Motor neuron (in vitro differentiated cells): ENCODE measurements at regions not wholly inside any gene's neighbourhood (a gene's known extent, or its start where the extent isn't known, plus 50 kb on each side); places are given as distances from the start of the nearest gene placed in this dataset.
"Not testable (repeated sequence)": the region's sequence is repeated elsewhere in the genome, so short reads cannot be mapped to it uniquely, and the experiment has no call there.

ENCODE experiments used
- ATAC-seq, 8 experiments: fragments of 200-7000 bp; cut with Tn5 transposase; replicated peaks in 6 of 8; 2 replicates each; pipeline ENCODE4 v1.8.0; 2021; ENCODE audit warnings: mild to moderate bottlenecking in 8 of 8, moderate library complexity in 8 of 8
- H3K27ac ChIP-seq, 2 donors: fragments of 250-450 bp; sonication (Bioruptor Pico); 2 replicates each; pipeline ENCODE4 v1.9.0; 2021; ENCODE audit warnings: antibody characterized with exemption in 2 of 2, mild to moderate bottlenecking in 2 of 2, moderate library complexity in 1 of 2
- H3K4me1 ChIP-seq, 2 donors: fragments of 250-450 bp; sonication (Bioruptor Pico); replicated peaks in 1 of 2; 2 replicates each; pipeline ENCODE4 v1.6.1; 2021; ENCODE audit warnings: antibody characterized with exemption in 2 of 2, mild to moderate bottlenecking in 2 of 2, moderate library complexity in 1 of 2
- H3K4me3 ChIP-seq, 5 donors: fragments of 250-450 bp; sonication (Bioruptor Pico); 2 replicates each; pipeline ENCODE4 v1.9.0; 2021; ENCODE audit warnings: antibody characterized with exemption in 5 of 5, mild to moderate bottlenecking in 5 of 5, moderate library complexity in 4 of 5
- WGBS, 10 experiments: fragments of 450-650 bp; shearing (Covaris generic); methylation state at CpG; one replicate each; pipeline ENCODE4 v1.0.0; 2022; 5-methylcytosine and 5-hydroxymethylcytosine counted together
- in situ Hi-C, 9 experiments: fragments of 400-800 bp; cut with MboI; loops; one replicate each; pipeline ENCODE4 v1.15.0; 2021; ENCODE audit warnings: low sequenced_read_pairs in 9 of 9, low pct_unique_long_range_greater_than_20kb in 2 of 9; ENCODE audit not compliant: unreplicated experiment in 9 of 9

DNA sequence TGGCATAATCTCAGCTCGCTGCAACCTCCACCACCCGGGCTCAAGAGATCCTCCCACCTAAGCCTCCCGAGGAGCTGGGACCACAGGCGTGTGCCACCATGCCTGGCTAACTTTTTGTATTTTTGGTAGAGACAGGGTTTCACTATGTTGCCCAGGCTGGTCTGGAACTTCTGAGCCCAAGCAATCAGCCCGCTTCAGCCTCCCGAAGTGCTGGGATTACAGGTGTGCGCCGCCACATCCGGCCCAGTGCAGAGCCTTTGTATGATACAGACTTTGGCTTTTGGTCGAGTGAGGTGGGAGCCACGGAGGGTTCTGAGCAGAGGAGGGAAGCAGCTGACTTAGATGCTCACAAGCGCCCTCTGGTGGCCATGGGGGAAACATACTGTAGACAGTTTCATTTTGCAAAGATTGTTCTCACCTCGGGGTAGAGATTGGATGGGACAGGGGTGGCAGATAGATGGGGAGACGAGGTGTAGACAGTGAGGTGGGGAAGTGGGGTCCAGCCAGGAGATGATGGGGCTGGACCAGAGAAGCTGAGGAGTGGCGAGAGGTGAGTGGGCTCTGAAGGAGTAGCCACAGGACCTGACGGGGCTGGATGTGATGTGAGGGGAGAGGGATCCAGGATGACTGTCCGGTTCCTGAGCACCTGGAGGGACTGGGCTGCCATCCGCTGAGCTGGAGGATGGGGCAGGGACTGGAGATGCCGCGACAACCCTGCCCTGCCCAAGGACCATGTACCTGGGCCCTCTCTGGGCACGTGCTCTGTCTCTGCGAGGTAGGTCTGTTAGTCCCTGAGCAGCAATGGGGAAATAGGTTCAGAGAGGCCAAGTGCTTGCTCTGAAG lies 105.1 kb downstream of the CRLF3 start:
- peak; percentile 52 to 73 (median 60) for ATAC-seq
- 17 to 100% (median 83%) methylated on average over 1 to 4 of the region's 22 CpGs; no CpG with 5 or more reads in 6 of the 10 experiments for whole genome bisulfite sequencing, 10 experiments
- H3K4me3 ChIP-seq, H3K4me1 ChIP-seq, H3K27ac ChIP-seq, in situ Hi-C loops: not testable (repeated sequence)

DNA sequence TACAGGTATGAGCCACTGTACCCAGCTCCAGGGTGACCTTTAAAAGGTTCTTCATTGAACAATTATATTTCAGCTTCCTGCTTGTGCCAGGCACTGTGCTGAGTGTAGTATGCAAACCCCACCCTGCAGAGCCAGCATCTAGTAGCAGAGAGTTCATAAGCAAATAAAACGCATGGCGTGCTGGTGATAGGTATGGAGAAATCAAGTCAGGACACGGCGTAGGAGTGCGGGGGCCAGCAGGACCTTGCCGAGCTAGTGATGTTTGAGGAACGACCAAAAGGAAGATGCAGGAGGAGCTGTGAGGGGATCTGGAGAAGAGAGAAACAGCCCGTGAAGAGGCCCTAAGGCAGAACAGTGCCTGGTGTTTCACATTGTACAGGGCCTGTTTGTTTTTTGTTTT lies 105.8 kb downstream of the CRLF3 start:
- H3K27ac ChIP-seq, H3K4me1 ChIP-seq, ATAC-seq, in situ Hi-C loops, H3K4me3 ChIP-seq: not testable (repeated sequence)
- WGBS, 10 experiments: 90 to 100% (median 97%) methylated on average over 1 to 6 of the region's 8 CpGs; no CpG with 5 or more reads in 6 of the 10 experiments

DNA sequence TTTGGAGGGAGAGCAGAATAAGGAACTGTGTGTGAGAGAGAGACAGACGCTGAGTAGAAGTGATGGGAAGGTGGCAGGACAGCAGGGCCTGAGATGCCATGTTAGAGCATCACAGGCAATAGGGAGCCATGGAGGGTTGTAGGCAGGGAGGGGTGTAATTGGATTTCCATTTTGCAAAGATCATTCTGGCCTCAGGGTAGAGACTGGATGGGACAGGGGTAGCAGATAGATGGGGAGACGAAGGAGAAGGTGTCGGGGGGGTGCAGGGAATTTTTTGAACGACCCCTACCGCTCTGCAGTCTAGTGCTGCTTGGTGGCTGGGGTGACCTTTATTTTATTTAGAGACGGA lies 106.4 kb downstream of the CRLF3 start:
- H3K27ac ChIP-seq, H3K4me1 ChIP-seq, H3K4me3 ChIP-seq, ATAC-seq, in situ Hi-C loops: not testable (repeated sequence)
- WGBS, 10 experiments: no CpG with 5 or more reads among the region's 6 CpGs

DNA sequence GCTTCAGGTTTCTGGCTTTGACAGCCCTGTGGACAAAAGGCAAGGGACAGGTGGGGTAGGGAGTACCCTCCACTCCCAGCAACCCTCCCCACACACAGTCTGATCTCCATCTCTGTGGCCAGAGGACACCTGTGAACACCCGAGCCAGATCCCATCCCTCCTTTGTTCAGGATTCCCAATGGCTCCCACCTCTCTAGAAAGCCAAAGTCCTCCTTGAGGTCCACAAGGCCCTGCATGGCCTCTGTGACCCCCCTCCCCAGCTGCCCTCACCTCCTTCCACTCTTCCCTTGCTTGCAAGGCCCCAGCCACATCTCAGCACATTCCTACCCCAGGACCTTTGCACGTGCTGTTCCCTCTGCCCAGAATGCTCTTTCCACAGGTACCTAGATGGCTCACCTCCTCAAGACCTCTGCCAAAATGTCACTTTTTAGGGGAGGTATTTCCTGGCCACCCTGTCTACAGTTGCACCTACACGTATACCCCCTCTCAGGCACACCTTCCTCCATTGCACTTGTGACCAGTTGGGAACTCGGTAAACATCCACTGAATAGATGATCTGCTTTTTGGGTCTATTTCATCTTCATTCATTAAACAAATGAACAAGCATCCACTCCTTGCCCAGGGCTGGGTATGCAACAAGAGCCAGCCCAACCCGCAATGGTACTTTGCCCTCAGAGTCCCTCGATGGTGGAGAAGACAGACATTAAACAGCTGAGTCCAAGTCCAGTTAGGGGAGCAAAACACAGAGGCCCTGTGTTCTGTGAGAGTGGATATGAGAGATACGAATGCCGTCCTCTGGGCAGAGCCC lies 107.0 kb downstream of the CRLF3 start:
- no peak for ATAC-seq
- in situ Hi-C loops: no loop called here
- no peak overlapping the region for H3K27ac ChIP-seq
- H3K4me3 ChIP-seq: no peak overlapping the region
- 95 to 100% (median 100%) methylated on average over 1 to 7 of the region's 8 CpGs; no CpG with 5 or more reads in 5 of the 10 experiments for WGBS, 10 experiments
- no peaks in the 10 kb centered on the region for H3K4me1 ChIP-seq

DNA sequence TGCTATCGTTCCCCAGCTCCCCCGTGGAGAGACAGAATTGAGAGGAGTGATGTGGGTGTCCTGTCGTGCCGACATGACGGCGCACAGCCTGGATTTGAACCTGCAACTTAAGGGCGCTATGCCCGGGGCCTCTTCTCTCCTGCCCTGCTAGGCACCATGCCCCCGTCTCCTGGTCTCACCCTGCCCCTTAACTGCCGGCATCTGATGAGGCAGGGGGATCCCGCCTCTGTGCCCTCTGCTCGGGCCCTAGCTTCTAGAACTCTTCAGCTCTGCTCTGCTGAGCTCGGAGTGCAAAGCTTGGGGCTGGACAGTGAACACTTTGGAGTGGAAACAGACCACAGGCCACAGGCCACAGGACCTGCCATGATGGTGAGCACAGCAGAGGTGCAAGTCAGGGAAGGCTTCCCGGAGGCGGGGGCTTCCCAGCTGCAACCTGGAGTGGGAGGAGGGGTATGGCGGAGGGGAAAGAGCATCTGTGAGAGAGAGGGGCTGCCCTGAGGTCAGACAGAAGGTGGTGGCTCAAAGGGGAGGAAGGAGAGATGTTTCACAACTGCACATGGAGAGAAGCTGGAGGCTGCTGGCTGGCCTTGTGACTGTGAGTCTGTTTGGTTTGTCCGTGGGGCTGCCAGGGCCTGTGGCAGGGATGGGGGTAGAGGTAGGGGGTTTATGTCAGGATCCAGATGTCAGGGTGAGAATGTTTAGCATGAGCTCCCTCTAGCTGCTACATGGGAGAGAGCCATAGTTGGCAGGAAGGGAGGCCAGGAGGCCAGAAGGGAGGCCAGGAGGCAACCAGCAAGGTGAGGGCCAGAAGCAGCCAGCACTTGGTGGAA lies 107.8 kb downstream of the CRLF3 start:
- H3K4me1 ChIP-seq: peaks cover 0 to 1% of the 10 kb centered on the region in 2 donors
- no peak overlapping the region for H3K27ac ChIP-seq
- H3K4me3 ChIP-seq: no peak overlapping the region
- no peak for ATAC-seq
- in situ Hi-C loops: no loop called here
- 60 to 100% (median 98%) methylated on average over 1 to 8 of the region's 17 CpGs; no CpG with 5 or more reads in 7 of the 10 experiments for WGBS, 10 experiments

DNA sequence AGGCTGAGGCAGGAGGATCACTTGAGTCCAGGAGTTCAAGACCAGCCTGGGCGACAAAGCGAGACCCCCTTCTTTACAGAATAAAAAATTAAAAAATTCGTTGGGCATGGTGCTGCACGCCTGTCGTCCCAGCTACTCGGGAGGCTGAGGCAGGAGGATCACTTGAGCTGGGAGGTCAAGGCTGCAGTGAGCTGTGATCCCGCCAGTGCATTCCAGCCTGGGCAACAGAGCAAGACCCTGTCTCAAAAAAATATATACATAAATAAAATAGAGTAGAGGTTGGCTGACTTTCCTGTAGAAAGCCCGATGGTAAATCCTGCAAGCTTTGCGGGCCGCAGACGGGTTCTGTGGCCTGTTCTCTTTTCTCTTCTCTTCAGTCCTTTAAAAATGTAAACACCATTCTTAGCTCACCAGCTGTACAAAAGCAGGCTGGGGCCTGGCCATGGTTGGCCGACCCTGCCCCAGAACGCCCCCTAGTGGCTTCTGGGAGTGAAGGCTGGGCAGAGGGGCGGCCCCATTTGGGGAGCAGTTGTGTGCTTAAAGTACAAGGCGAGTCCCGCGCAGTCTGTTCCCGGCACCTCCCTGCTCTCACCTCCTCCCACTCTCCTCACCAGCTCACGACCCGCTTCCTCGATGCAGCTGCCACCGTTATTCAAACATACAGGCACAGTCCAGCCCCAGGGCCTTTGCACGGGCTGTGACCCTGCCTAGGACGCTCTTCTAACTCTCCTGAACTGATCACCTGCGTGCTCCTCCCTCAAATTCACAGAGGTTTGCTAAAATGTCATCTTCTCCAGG lies 109.5 kb downstream of the CRLF3 start:
- in situ Hi-C loops, H3K4me1 ChIP-seq, H3K4me3 ChIP-seq, H3K27ac ChIP-seq: not testable (repeated sequence)
- 10 to 100% (median 77%) methylated on average over 1 to 9 of the region's 25 CpGs; no CpG with 5 or more reads in 2 of the 10 experiments for WGBS, 10 experiments
- ATAC-seq: peak in 3 of 8 experiments; percentile 75 to 87 (median 85)

DNA sequence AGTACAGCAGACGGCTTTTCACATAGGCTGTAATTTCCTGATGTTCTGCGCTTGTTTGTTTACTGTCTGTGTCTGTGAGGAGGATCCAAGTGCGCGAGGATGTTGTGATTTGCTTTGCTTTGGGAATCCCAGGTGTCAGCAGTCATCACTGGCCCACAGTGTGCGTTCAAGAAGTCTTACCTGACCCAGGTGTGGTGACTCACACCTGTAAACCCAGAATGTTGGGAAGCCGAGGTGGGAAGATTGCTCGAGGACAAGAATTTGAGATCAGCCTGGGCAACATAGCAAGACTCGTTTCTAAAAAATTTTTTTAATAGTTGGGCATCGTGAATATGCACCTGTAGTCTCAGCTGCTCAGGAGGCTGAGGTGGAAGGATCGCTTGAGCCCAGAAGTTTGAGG lies 110.7 kb downstream of the CRLF3 start:
- in situ Hi-C loops, H3K27ac ChIP-seq, H3K4me3 ChIP-seq, ATAC-seq, H3K4me1 ChIP-seq: not testable (repeated sequence)
- 80 to 96% (median 92%) methylated on average over 2 to 9 of the region's 10 CpGs; no CpG with 5 or more reads in 5 of the 10 experiments for WGBS, 10 experiments

DNA sequence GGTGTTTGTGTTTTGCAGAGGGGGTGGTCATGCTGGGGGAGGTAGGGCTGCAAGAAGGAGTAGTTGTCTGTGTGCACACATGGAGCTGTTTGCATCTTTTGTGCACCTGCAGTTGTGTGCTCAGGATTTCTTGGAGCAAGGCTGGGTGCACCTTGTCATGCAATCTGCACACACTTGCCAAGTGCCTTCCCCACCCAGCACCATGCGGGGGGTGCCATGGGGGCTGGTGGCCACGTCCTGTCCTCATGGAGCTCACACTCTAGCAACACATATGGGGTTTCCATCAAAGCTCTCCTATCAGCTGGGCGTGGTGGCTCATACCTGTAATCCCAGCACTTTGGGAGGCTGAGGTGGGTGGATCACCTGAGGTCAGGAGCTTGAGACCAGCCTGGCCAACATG lies 111.6 kb downstream of the CRLF3 start:
- in situ Hi-C loops, H3K4me1 ChIP-seq, ATAC-seq, H3K27ac ChIP-seq, H3K4me3 ChIP-seq: not testable (repeated sequence)
- 0 to 100% (median 100%) methylated on average over 1 of the region's 3 CpGs; no CpG with 5 or more reads in 7 of the 10 experiments for WGBS, 10 experiments

DNA sequence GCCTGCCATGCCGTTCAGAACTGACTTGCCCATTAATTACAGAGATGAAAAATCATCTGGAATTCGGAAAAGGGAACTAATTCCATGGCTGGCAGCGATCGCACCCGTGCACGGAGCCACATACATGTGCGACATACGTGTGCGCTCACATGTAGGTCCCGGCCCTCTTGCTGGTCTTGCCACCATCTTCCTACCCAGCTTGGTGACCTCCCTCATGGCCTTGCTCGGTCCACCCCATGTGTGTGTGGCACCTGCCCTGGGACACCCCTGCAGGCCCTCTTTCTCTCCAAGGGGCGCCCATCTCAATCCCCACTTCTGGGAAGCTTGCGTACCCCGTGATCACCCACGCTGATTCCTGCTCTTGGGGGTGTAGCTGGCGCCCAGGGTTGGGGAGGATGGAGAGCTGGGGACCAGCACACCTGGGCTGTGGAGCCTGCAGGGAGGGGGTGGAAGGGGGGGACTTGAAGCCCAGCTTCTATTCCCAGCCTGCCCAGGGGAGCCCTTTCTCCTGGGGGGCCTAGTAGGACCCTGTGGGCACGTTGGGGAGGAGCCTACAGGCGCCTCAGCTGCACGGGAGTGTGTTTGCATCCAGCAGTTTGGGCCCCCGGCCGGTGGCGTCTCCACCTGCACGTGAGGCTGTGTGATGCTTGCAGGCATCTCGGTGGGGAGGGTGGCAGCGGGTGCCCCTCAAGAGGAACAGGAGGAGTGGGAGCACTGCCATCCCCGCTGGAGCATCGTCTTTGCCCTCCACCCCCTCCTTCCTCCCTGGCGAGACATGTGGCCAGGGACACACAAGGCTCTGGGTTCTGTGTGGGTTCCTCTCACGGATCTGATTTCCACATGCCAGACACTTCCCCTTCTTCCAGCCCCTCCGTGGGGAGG lies 112.6 kb downstream of the CRLF3 start:
- WGBS, 10 experiments: 80% methylated on average over 1 of the region's 30 CpGs; no CpG with 5 or more reads in 9 of the 10 experiments
- peak overlapping the region in 1 of 5 donors; percentile 55 for H3K4me3 ChIP-seq
- H3K27ac ChIP-seq, in situ Hi-C loops, ATAC-seq, H3K4me1 ChIP-seq: not testable (repeated sequence)

DNA sequence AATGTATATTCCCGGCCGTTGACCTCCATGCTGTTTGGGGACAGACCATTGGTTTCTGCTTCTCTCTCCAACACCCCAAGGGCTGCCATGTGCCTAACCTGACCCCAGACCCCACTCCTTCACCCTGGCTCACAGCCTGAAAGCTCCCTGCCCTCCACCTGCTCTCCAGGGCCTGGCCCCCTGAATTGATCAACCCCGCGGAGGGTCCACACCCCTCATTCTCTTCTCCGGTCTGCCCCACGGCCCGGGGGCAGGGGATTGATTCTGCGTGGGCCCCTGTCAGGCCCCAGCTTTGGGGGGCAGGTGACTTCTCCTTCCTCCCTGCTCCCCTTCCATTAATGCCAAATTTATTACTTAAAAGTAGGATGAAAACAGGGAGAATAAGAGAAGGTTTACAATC lies 113.3 kb downstream of the CRLF3 start:
- peak overlapping the region; percentile 55 to 93 (median 71) for H3K4me3 ChIP-seq
- in situ Hi-C loops: not testable (repeated sequence)
- WGBS, 10 experiments: 60% methylated on average over 2 of the region's 8 CpGs; no CpG with 5 or more reads in 9 of the 10 experiments

DNA sequence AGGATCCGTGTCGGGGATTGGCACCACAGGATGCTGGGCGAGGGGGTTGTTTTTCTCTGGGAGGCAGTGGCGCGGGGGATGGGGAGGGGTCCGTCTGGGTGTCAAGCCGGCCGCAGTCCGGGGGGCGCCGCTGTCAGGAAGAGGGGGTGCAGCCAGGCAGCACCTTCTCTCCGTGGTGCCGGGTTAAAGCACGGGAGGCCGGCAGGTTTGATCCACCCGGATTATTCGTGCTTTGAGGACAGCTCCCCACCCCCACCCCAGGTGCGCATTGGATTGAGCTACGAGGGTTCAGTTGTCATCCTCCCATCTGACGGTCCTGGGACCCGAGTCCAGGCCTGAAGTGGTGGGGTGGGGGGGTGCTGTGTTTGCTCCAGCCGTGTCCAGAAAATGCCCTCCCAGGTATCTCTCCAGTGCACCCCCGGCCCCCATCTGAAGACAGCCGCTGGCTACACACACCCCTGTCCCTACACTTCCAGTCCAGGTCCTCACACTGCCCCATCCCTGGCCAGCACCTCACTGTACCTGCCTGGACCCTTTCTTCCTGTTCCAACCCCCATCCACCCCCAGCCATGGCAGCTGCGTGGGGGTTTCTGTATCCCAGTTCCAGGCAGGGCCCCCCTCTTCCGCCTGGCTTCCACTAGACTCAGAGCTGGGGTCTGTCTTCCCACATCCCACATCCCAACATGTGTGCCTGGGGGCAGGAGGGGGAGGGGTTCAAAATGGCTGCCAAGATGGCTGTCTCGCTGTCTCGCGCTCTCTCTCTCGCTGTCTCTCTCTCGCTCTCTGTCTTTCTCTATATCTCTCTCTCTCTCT lies 114.0 kb downstream of the CRLF3 start:
- peak overlapping the region; percentile 97 for H3K27ac ChIP-seq
- peak overlapping the region; percentile 55 to 93 (median 71) for H3K4me3 ChIP-seq
- in situ Hi-C loops, ATAC-seq: not testable (repeated sequence)
- WGBS, 10 experiments: 0 to 70% (median 26%) methylated on average over 1 to 5 of the region's 31 CpGs; no CpG with 5 or more reads in 6 of the 10 experiments
- H3K4me1 ChIP-seq: peaks cover 3 to 11% of the 10 kb centered on the region in 2 donors

More for the DNA sequence above, 113.3 kb downstream of the CRLF3 start:
- Histone ChIP-seq H3K4me1 (peaks cover 3 to 11% of the 10 kb centered on the region in 2 donors), H3K27ac (peak overlapping the region; percentile 97)
- not testable (repeated sequence) for ATAC-seq
